Caco-2 (cell line): ENCODE measurements at regions not wholly inside any gene's neighbourhood (a gene's known extent, or its start where the extent isn't known, plus 50 kb on each side); places are given as distances from the start of the nearest gene placed in this dataset.

Experiments used
- BruUV-seq: library from RNA; stranded (reverse); fragments of 400-500 nt; replicated peaks from 2 replicates; lab custom pipeline; 2021; lab: Mats Ljungman, UMichigan
- CTCF ChIA-PET: fragments of 300-600 bp; sonication (Branson Sonifier 250); formaldehyde crosslinking; loops from one replicate; lab custom pipeline; 2022; ENCODE audit warnings: antibody characterized with exemption; lab: Charles Lee
- POLR2A ChIA-PET: fragments of 300-600 bp; sonication (Branson Sonifier 250); formaldehyde crosslinking; loops from one replicate; lab custom pipeline; 2022; ENCODE audit warnings: antibody characterized with exemption; lab: Charles Lee
- DNase-seq, 2 experiments: peaks; one replicate each; pipeline versions ENCODE4 v3.0.0 to v3.0.0-alpha.2; 2020 to 2022
- H3K27me3 ChIP-seq: replicated peaks from 2 replicates; pipeline ENCODE4 v1.6.0; 2011; ENCODE audit warnings: low read length; ENCODE audit not compliant: control insufficient read depth, insufficient read depth
- H3K36me3 ChIP-seq: 2 replicates; pipeline ENCODE4 v1.5.1; 2011; ENCODE audit warnings: low read length; ENCODE audit not compliant: control insufficient read depth, insufficient read depth
- H3K4me1 ChIP-seq: fragments of 250-450 bp; sonication (Bioruptor Pico); 2 replicates; pipeline ENCODE4 v1.5.1; 2020; ENCODE audit warnings: mild to moderate bottlenecking
- H3K4me3 ChIP-seq: 2 replicates; pipeline ENCODE4 v1.5.1; 2011; ENCODE audit warnings: low read depth, mild to moderate bottlenecking, control low read depth, low read length
- H3K9me3 ChIP-seq: fragments of 250-450 bp; sonication (Bioruptor Pico); 2 replicates; pipeline ENCODE4 v1.5.1; 2020; ENCODE audit warnings: mild to moderate bottlenecking, moderate library complexity
- H3K27ac Mint-ChIP-seq: one replicate; pipeline ENCODE4 v1.8.0; 2022; ENCODE audit warnings: mixed read lengths; ENCODE audit not compliant: unreplicated experiment
- H3K27me3 Mint-ChIP-seq: one replicate; pipeline ENCODE4 v1.8.0; 2022; ENCODE audit warnings: mixed read lengths; ENCODE audit not compliant: insufficient read depth, unreplicated experiment
- H3K36me3 Mint-ChIP-seq: one replicate; pipeline ENCODE4 v1.8.0; 2022; ENCODE audit warnings: mild to moderate bottlenecking, mixed read lengths; ENCODE audit not compliant: insufficient read depth, unreplicated experiment
- H3K4me1 Mint-ChIP-seq: one replicate; pipeline ENCODE4 v1.8.0; 2022; ENCODE audit warnings: low read depth, mixed read lengths; ENCODE audit not compliant: unreplicated experiment
- H3K4me3 Mint-ChIP-seq: one replicate; pipeline ENCODE4 v1.8.0; 2022; ENCODE audit warnings: mild to moderate bottlenecking, moderate library complexity, mixed read lengths; ENCODE audit not compliant: unreplicated experiment
- H3K9me3 Mint-ChIP-seq: one replicate; pipeline ENCODE4 v1.8.0; 2022; ENCODE audit warnings: mixed read lengths; ENCODE audit not compliant: unreplicated experiment
- CTCF ChIP-seq, 2 experiments: fragments of 200-600 bp in 1 of 2; IDR thresholded peaks; 1 replicate in 1 of 2; 2 replicates in 1 of 2; pipeline versions ENCODE4 v1.5.1 to v1.8.0; 2011 to 2022; ENCODE audit warnings: antibody characterized with exemption in 1 of 2, control low read depth in 1 of 2, inconsistent platforms in 1 of 2, low read depth in 1 of 2, low read length in 1 of 2, mild to moderate bottlenecking in 1 of 2, moderate library complexity in 1 of 2; ENCODE audit not compliant: insufficient read depth in 1 of 2, severe bottlenecking in 1 of 2, unreplicated experiment in 1 of 2
- intact Hi-C: fragments of 100-400 bp; cut with micrococcal nuclease; formaldehyde crosslinking; loops from one replicate; pipeline ENCODE4 v1.10.0; 2022; ENCODE audit not compliant: unreplicated experiment

GRCh38 chr2:42876326-42876751, 84.0 kb upstream of the HAAO start:
- no TSS peak for BruUV-seq
- POLR2A ChIA-PET, result no interaction called here

GRCh38 chr2:42875880-42876279, 83.5 kb upstream of the HAAO start:
- no peaks in the 10 kb centered on the region for H3K9me3 ChIP-seq
- intact Hi-C loops, result no loop called here
- TF ChIP-seq CTCF (IDR thresholded peaks at IDR 0.05; ENCODE audit: insufficient read depth in 1 of 2, low read depth in 1 of 2, low read length in 1 of 2, severe bottlenecking in 1 of 2, unreplicated experiment in 1 of 2), result no peak
- Mint-ChIP-seq H3K27ac (no peak overlapping the region), H3K36me3 (no peaks in the 10 kb centered on the region), H3K27me3 (no peaks in the 10 kb centered on the region), H3K4me3 (no peak overlapping the region), H3K4me1 (peaks cover 7% of the 10 kb centered on the region), H3K9me3 (no peaks in the 10 kb centered on the region)
- ChIA-PET POLR2A (no interaction called here), CTCF (no interaction called here)
- no TSS peak for BruUV-seq
- no peak overlapping the region for H3K4me3 ChIP-seq
- H3K4me1 ChIP-seq, result peaks cover 7% of the 10 kb centered on the region
- H3K36me3 ChIP-seq, result no peaks in the 10 kb centered on the region
- no peaks in the 10 kb centered on the region for H3K27me3 ChIP-seq
- no peak for DNase-seq

More at GRCh38 chr2:42876326-42876751, 84.0 kb upstream of the HAAO start:
- no peaks in the 10 kb centered on the region for H3K36me3 Mint-ChIP-seq
- TF ChIP-seq CTCF (IDR thresholded peaks at IDR 0.05; ENCODE audit: insufficient read depth in 1 of 2, low read depth in 1 of 2, low read length in 1 of 2, severe bottlenecking in 1 of 2, unreplicated experiment in 1 of 2), result no peak
- intact Hi-C loops, result no loop called here
- H3K27me3 Mint-ChIP-seq, result no peaks in the 10 kb centered on the region
- H3K4me1 ChIP-seq, result peaks cover 7% of the 10 kb centered on the region
- no peak overlapping the region for H3K4me3 ChIP-seq
- H3K9me3 Mint-ChIP-seq, result no peaks in the 10 kb centered on the region
- CTCF ChIA-PET, result no interaction called here
- no peak overlapping the region for H3K27ac Mint-ChIP-seq
- H3K9me3 ChIP-seq, result no peaks in the 10 kb centered on the region
- no peaks in the 10 kb centered on the region for H3K27me3 ChIP-seq
- no peaks in the 10 kb centered on the region for H3K36me3 ChIP-seq
- peaks cover 7% of the 10 kb centered on the region for H3K4me1 Mint-ChIP-seq
- H3K4me3 Mint-ChIP-seq, result no peak overlapping the region
- no peak for DNase-seq

- ChIA-PET POLR2A (interaction anchor here (0.7 kb wide), 1 partner anchor 30 kb away, joined by 5 read pairs; no protein-coding TSS in a partner anchor), CTCF (interaction anchor here (0.6 kb wide), 1 partner anchor 16 kb away, joined by 5 read pairs; no protein-coding TSS in a partner anchor)
- Mint-ChIP-seq H3K36me3 (no peaks in the 10 kb centered on the region), H3K4me1 (peaks cover 7% of the 10 kb centered on the region), H3K27ac (no peak overlapping the region), H3K9me3 (peaks cover under 1% of the 10 kb centered on the region), H3K4me3 (no peak overlapping the region), H3K27me3 (no peaks in the 10 kb centered on the region)
- peaks cover 7% of the 10 kb centered on the region for H3K4me1 ChIP-seq
- intact Hi-C loops, result no loop called here
- no peak for DNase-seq
- no peak for TF ChIP-seq CTCF (IDR thresholded peaks at IDR 0.05; ENCODE audit: insufficient read depth in 1 of 2, low read depth in 1 of 2, low read length in 1 of 2, severe bottlenecking in 1 of 2, unreplicated experiment in 1 of 2)
- H3K9me3 ChIP-seq, result no peaks in the 10 kb centered on the region
- no peak overlapping the region for H3K4me3 ChIP-seq
- no peaks in the 10 kb centered on the region for H3K36me3 ChIP-seq
- no peaks in the 10 kb centered on the region for H3K27me3 ChIP-seq
- BruUV-seq, result no TSS peak
These were observed 82.8 kb upstream of the HAAO start for GRCh38 chr2:42874949-42875801.
